ENCODE measurements at regions not wholly inside any gene's neighbourhood (a gene's known extent, or its start where the extent isn't known, plus 50 kb on each side); places are given as distances from the start of the nearest gene placed in this dataset.

DNA sequence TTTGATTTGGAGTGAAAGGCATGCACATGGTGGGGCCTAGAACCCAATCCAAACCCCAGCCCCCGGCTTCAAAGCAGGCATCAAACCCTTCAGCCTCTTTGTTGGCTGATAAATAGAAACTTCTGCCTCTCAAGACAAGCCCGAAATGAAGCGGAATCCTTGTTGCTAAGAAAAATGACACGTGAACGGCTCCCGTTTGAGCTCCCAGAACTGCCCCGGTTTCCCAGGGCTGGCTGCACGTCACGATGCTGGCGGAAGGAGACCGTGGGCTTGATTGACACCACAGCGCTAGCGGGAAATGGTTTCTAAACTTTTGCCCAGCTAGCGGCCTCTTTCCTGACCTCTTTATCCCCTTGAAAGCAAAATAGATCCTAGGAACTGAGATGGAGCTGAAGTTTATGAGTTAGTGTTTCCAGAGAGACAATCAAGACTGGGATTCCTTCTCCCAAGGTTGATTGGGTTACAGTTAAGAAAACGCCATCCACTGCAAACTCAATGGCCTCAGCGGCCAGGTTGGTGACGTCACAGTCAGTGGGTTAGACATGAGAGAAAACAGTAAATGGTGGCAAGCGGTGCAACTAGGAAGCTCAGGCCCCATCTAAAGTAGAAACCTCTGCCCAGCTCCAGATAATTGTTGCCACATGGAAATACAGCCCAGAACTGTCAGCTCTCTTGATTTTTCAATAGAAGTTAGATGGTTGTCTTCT, 117.0 kb downstream of the ANKRD60 start:
- no peak for DNase-seq (ENCODE audit: low read depth)

GRCh38 chr20:58109918-58110635, 118.4 kb downstream of the ANKRD60 start:
- DNase-seq (ENCODE audit: low read depth): no peak

- DNase-seq (ENCODE audit: low read depth): no peak
Measured at GRCh38 chr20:58109126-58109880, 119.2 kb downstream of the ANKRD60 start.

DNA sequence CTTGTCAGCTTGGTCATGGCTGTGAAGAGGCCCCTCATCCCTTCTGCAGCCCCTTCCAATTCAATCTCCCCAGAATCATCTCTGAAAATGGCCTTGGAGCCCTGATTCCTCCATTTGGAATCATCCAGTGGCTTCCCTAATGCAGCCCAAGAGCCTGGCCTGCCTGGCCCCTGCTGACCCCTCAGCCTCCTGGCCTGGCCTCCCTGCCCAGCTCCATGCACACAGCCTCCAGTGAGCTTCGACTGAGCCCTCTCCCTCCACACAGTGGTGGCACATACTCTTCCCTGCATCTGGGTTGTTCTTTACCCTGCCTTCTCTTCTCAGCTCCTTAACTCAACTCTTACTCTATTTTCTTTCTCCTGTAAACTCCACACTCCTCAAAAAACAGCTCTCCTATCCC, 120.9 kb downstream of the ANKRD60 start:
- DNase-seq (ENCODE audit: low read depth): no peak

DNA sequence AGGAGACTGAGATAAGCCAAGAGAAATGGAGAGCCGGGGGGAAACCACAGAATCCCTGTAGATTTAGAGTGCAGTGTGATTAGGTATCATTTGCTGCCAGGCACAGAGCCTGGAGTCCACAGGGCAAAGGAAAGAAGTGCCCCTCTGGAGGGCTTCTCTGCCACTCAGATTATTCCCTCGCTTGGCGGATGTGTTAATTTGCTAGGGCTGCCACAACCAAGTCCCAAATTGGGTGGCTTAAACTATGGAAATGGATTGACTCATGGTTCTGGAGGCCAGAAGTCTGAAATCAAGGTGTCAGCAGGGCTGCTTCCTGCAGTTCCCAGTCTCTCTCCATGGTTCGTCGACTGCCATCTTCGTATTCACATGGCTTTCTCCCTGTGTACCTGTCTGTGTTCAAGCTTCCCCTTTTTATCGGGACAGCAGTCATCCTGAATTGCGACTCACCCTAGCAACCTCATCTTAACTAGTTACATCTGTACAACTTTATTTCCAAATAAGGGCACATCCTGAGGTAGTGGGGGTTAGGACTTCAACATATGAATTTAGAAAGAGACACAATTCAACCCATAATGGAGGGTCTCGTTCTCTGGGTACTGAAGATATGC, 122.2 kb downstream of the ANKRD60 start:
- DNase-seq (ENCODE audit: low read depth): no peak

DNA sequence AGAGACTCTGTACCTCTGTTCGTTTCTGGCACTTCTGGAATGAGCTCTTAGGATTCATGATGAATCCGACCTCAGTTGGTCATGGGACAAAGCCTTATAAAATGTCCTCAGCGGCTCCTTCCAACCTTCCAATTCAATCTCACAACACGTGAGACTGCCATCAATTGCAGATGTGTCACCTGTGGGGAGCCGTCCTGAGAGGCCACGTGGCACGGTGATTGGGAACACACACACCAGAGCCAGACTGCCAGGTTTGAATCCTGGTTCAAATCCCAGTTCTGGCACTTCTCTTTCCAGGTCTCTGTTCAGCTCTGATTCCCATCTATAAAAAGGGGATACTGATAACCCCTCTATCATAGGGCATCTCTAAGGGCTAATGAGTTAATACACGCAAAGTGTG, 124.5 kb downstream of the ANKRD60 start:
- DNase-seq (ENCODE audit: low read depth): no peak

DNA sequence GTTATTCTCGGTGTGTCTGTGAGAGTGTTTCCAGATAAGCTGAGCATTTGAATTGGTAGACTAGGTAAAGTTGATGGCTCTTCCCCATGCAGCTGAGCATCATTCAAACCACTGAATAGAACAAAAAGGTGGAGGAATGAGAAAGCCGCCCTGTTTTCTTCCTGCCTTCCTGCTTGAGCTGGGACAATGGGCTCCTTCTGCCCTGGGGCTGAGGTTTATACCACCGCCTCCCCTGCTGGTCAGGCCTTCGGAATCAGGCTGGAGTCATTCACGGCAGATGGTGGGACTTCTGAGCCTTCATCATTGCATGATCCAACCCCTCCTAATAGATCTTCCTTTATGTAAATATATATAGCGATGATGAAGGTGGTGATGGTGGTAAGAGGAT, 124.9 kb downstream of the ANKRD60 start:
- no peak for DNase-seq (ENCODE audit: low read depth)

GRCh38 chr20:58102744-58103516, 125.5 kb downstream of the ANKRD60 start:
- DNase-seq (ENCODE audit: low read depth): no peak

- DNase-seq (ENCODE audit: low read depth): no peak
Measured at GRCh38 chr20:58102261-58102660, 126.2 kb downstream of the ANKRD60 start.

- no peak for DNase-seq (ENCODE audit: low read depth)
Measured at GRCh38 chr20:58100731-58101356, 127.6 kb downstream of the ANKRD60 start.

DNA sequence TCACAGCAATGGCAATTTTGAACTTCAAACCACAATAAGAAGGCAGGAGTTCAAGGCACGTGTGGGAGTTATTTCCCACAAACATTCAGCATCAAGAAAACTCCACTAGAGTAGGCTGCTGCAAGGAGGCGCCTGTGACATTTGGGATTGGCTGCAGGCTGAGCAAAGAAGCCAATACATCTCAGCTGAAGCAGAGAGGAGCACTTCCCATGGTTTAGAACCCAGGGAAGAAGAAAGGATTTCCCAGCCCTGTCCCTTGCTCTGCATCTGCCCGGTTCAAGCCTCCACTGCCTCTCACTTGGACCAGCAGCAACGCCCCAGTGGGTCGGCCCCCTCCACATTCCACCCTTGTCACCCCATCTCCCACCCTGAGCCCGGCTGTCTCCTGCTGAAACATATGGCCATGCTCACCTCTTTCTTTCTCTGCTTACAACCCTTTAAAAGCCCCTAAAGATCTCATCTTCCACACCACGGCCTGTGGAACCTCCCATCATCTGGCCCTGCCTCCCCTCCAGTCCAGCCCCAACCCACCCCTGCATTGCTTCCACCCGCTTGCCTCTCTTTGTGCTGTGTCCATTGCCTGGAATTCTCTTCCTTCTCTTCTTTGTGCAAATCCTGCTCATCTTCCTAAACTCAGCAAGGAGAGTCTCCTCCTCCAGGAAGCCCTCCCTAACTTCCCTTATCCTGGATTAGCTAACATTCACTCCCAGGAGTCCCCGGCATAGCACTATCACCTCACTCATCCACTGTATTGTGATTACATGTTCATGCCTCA, 128.3 kb downstream of the ANKRD60 start:
- no peak for DNase-seq (ENCODE audit: low read depth)

DNA sequence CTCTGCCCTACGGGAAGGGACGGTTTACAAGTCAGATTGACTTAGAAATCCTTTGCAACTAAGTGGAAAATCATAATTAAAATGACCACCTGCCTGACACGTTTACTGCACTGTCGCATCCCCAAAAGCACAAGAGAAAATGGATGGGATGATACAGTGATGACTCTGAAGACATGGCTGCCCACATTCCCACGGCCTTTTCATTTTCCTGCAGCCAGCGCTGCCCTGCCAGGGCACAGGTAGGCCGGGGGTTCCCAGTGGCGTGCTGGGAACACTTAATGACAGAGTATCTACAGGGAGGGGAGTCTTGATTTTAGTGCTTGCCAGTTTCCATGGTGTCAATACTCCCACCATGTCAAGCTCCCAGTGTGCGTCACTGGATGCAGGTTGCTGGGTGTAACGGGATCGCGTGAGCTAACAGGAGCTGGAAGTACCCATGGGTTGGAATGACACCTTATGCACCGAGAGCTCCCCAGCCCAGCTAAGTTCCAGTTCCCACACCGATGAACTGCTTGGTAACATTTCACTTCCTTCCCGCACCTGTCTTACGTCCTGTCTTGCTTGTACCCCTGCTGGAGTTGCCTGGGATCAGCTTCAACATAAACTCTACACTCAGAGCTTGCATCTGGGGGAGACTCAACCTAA, 129.0 kb downstream of the ANKRD60 start:
- no peak for DNase-seq (ENCODE audit: low read depth)

- DNase-seq (ENCODE audit: low read depth): no peak
Measured at GRCh38 chr20:58098571-58098970, 129.9 kb downstream of the ANKRD60 start.

GRCh38 chr20:58097943-58098342, 130.5 kb downstream of the ANKRD60 start:
- no peak for DNase-seq (ENCODE audit: low read depth)

DNA sequence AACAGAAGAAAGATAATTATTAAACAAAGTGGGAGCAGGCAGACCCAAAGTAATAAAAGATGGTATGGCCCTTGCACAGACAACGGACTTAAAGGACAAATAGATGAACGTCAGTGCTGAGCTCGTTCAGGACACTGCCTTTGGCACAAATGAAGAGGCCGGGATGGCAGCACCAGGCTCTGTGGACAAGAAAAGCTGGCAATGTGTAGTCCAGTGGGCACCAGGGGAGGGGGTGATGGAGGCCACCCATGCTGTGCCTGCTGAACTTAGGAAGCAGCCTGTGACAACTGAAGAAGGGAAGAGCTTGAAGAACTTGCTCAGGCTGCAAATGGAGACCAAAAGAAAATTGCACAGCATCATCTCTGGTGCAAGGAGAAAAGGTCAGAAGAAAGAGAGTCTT, 131.0 kb downstream of the ANKRD60 start:
- no peak for DNase-seq (ENCODE audit: low read depth)

DNA sequence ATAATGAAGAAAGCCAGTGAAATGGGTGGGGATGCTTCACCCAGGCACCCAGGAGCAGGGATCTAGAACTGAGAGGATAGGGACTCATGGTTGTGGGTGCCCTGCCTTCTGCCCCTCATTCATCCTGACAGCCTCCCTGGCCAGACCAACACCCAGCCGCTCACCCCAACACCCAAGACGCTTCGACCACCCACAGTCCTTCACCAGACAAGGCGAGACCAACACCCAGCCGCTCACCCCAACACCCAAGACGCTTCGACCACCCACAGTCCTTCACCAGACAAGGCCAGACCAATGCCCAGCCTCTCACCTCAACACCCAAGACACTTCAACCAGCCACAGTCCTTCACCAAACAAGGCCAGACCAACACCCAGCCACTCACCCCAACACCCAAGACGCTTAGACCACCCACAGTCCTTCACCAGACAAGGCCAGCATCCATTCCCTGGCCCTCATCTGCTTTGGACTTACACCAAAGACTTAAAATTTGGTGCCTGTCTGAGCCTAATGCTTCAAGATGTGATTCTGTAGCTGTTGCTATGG, 131.5 kb downstream of the ANKRD60 start:
- DNase-seq (ENCODE audit: low read depth): no peak

- no peak for DNase-seq (ENCODE audit: low read depth)
Measured at GRCh38 chr20:58094698-58095097, 133.8 kb downstream of the ANKRD60 start.

DNA sequence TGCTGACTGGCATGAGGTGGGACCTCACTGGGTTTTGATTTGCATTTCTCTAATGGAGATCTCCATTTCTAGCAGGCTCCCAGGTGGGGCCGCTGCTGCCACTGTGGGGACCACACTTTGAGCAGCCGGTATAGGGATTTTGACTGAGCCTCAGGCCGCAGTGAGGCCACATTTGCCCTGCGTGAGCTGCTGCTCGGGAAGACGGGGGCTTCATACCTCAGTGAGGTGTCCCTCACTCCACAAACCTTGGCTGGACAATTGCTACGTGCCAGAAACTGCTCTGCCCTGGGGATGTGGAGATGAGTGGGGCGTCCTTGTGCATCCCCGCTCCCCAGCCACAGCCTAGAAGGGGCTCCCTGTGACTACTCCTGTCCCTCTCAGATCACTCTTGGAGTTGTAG, 134.3 kb downstream of the ANKRD60 start:
- no peak for DNase-seq (ENCODE audit: low read depth)

DNA sequence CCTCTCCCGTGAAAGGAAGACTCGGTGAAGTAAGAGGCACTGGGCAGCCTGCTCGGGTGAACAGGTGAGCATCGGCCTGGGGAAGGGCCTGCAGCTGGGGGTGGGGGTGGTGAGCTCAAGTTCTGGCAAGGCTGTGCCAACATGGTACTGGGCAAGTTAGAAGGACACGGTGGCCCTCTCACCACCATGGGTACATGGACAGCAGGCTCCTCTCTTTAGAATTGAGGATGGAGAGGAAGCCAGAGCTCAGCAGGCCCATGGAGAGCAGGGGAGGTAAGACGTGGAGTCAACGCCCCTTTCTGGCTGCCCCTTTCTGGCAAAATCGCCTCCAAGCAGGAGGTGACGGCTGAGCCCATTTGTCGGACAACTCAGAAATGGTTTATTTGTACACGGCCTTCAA, 135.6 kb downstream of the ANKRD60 start:
- DNase-seq (ENCODE audit: low read depth): no peak

- no peak for DNase-seq (ENCODE audit: low read depth)
Measured at GRCh38 chr20:58092353-58092752, 136.1 kb downstream of the ANKRD60 start.

Data from CMK (cell line).